PC-9 (cell line): ENCODE measurements at regions not wholly inside any gene's neighbourhood (a gene's known extent, or its start where the extent isn't known, plus 50 kb on each side); places are given as distances from the start of the nearest gene placed in this dataset.

Source experiments
- EZH2 ChIP-seq: fragments of 200-600 bp; sonication (generic); IDR thresholded peaks from 2 replicates; pipeline ENCODE4 v1.8.0; 2017; ENCODE audit warnings: antibody characterized with exemption, low read depth
- TF ChIP-seq, protein P1 (sequence below): fragments of 200-600 bp; sonication (generic); conservative IDR thresholded peaks from 2 replicates; pipeline ENCODE4 v1.6.1; 2017; ENCODE audit warnings: mixed run types, antibody characterized with exemption, mild to moderate bottlenecking, moderate library complexity

GRCh38 chr18:61064911-61065310 lies 268.3 kb upstream of the CDH20 start:
- TF ChIP-seq, protein P1, sequence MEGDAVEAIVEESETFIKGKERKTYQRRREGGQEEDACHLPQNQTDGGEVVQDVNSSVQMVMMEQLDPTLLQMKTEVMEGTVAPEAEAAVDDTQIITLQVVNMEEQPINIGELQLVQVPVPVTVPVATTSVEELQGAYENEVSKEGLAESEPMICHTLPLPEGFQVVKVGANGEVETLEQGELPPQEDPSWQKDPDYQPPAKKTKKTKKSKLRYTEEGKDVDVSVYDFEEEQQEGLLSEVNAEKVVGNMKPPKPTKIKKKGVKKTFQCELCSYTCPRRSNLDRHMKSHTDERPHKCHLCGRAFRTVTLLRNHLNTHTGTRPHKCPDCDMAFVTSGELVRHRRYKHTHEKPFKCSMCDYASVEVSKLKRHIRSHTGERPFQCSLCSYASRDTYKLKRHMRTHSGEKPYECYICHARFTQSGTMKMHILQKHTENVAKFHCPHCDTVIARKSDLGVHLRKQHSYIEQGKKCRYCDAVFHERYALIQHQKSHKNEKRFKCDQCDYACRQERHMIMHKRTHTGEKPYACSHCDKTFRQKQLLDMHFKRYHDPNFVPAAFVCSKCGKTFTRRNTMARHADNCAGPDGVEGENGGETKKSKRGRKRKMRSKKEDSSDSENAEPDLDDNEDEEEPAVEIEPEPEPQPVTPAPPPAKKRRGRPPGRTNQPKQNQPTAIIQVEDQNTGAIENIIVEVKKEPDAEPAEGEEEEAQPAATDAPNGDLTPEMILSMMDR = no peak
- TF ChIP-seq EZH2 = no peak
